ENCODE measurements at regions not wholly inside any gene's neighbourhood (a gene's known extent, or its start where the extent isn't known, plus 50 kb on each side); places are given as distances from the start of the nearest gene placed in this dataset.

- in situ Hi-C loops (cut with HindIII; ENCODE audit: extremely low pct_ligation_motif_present, low pct_unique_long_range_greater_than_20kb): no loop called here
- H3K9me3 ChIP-seq (ENCODE audit: low read length): peaks cover 33% of the 10 kb centered on the region
- no TSS peak for BruUV-seq (replicated peaks)
- H3K4me3 ChIP-seq (replicated peaks in 1 of 3; ENCODE audit: insufficient read depth in 1 of 3, low read depth in 2 of 3, low read length in 3 of 3): no peak overlapping the region
- no peaks in the 10 kb centered on the region for H3K27me3 ChIP-seq (ENCODE audit: control insufficient read depth in 1 of 2, insufficient read depth in 2 of 2, low read length in 2 of 2)
- no peak overlapping the region for H3K27ac ChIP-seq (ENCODE audit: extremely low read length, insufficient read depth, low read length)
- FAIRE-seq (no peak), DNase-seq (ENCODE audit: low spot score) (no peak), ATAC-seq (no peak)
- H2AFZ ChIP-seq (ENCODE audit: low read length): no peak overlapping the region
- H3K4me1 ChIP-seq (ENCODE audit: insufficient read depth, low read length): no peaks in the 10 kb centered on the region
- intact Hi-C loops (cut with micrococcal nuclease; ENCODE audit: unreplicated experiment): no loop called here
- no peaks in the 10 kb centered on the region for H3K79me2 ChIP-seq (ENCODE audit: insufficient read depth, low read length)
- 32% methylated on average over 5 of the region's 5 CpGs for WGBS (ENCODE audit: low lambda C conversion rate)
- ChIA-PET CTCF (ENCODE audit: low intra/inter-chr PET ratio, low total read pairs) (no interaction called here), POLR2A (no interaction called here)
- TF ChIP-seq JUND (CRISPR knock-in tag; IDR thresholded peaks at IDR 0.05) (no peak), MED8 (CRISPR knock-in tag; IDR thresholded peaks at IDR 0.05; ENCODE audit: insufficient replicate concordance) (no peak), ZNF33B (CRISPR knock-in tag; IDR thresholded peaks at IDR 0.05) (no peak), PRDM15 (CRISPR knock-in tag; IDR thresholded peaks at IDR 0.05) (no peak), ARNT2 (CRISPR knock-in tag; IDR thresholded peaks at IDR 0.05; ENCODE audit: low read depth) (no peak), ZMAT5 (CRISPR knock-in tag; IDR thresholded peaks at IDR 0.05; ENCODE audit: borderline replicate concordance, low read depth) (no peak), TGIF2 (CRISPR knock-in tag; IDR thresholded peaks at IDR 0.05) (no peak)
- H3K9ac ChIP-seq (ENCODE audit: insufficient read depth, low read depth, low read length): no peak overlapping the region
- no peaks in the 10 kb centered on the region for H4K20me1 ChIP-seq (ENCODE audit: insufficient read depth, low read length)
- no peak overlapping the region for H3K4me2 ChIP-seq (ENCODE audit: low read depth, low read length)
- H3K36me3 ChIP-seq (replicated peaks in 1 of 2; ENCODE audit: control insufficient read depth in 1 of 2, insufficient read depth in 2 of 2, low read length in 2 of 2): no peaks in the 10 kb centered on the region
Measured at GRCh38 chr2:21866316-21866715, 742.5 kb downstream of the TDRD15 start.

Data from HepG2 (cell line).